Vagina (tissue), 2 donors: ENCODE measurements at regions not wholly inside any gene's neighbourhood (a gene's known extent, or its start where the extent isn't known, plus 50 kb on each side); places are given as distances from the start of the nearest gene placed in this dataset.

Source experiments
- POLR2A ChIP-seq, 2 donors: fragments of 450-650 bp; IDR thresholded peaks; one replicate each; pipeline ENCODE4 v1.6.1; 2017; ENCODE audit warnings: antibody characterized with exemption in 2 of 2, mild to moderate bottlenecking in 2 of 2, moderate library complexity in 2 of 2
- POLR2AphosphoS5 ChIP-seq, 2 donors: sonication (generic); formaldehyde crosslinking; IDR thresholded peaks; one replicate each; pipeline ENCODE4 v1.9.0; 2017; ENCODE audit warnings: antibody characterized with exemption in 2 of 2, mild to moderate bottlenecking in 2 of 2, low read depth in 1 of 2; ENCODE audit not compliant: insufficient read depth in 1 of 2
- TF ChIP-seq, protein P1 (sequence below), 3 experiments: fragments of 450-650 bp in 2 of 3; fragments of 200-600 bp in 1 of 3; sonication (generic) in 1 of 3; IDR thresholded peaks; one replicate each; pipeline ENCODE4 v1.5.1; 2017 to 2019; ENCODE audit warnings: antibody characterized with exemption in 3 of 3, mild to moderate bottlenecking in 2 of 3, moderate library complexity in 2 of 3

DNA sequence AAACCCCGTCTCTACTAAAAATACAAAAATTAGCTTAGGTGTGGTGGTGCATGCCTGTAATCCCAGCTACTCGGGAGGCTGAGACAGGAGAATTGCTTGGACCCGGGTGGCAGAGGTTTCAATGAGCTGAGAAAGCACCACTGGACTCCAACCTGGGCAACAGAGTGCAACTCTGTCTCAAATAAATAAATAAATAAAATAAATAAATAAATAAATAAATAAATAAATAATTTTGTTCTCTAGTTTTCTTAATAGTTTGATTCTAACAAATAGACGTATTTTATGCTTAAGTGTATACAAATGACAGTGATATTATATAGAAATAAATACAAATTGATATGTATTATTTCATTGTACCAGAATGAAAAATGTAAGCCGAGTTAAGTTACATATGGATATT lies 339.9 kb upstream of the OLFM3 start:
- no peak for TF ChIP-seq POLR2A (IDR thresholded peaks at IDR 0.05)
- TF ChIP-seq, protein P1, sequence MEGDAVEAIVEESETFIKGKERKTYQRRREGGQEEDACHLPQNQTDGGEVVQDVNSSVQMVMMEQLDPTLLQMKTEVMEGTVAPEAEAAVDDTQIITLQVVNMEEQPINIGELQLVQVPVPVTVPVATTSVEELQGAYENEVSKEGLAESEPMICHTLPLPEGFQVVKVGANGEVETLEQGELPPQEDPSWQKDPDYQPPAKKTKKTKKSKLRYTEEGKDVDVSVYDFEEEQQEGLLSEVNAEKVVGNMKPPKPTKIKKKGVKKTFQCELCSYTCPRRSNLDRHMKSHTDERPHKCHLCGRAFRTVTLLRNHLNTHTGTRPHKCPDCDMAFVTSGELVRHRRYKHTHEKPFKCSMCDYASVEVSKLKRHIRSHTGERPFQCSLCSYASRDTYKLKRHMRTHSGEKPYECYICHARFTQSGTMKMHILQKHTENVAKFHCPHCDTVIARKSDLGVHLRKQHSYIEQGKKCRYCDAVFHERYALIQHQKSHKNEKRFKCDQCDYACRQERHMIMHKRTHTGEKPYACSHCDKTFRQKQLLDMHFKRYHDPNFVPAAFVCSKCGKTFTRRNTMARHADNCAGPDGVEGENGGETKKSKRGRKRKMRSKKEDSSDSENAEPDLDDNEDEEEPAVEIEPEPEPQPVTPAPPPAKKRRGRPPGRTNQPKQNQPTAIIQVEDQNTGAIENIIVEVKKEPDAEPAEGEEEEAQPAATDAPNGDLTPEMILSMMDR (IDR thresholded peaks at IDR 0.05), result no peak
- TF ChIP-seq POLR2AphosphoS5 (IDR thresholded peaks at IDR 0.05; ENCODE audit: insufficient read depth in 1 of 2, low read depth in 1 of 2), result no peak
